Right hindlimb (tissue), 1 donor: ENCODE measurements at regions not wholly inside any gene's neighbourhood (a gene's known extent, or its start where the extent isn't known, plus 50 kb on each side); places are given as distances from the start of the nearest gene placed in this dataset.
A peak's percentile ranks its signal among the peaks of the same experiment; 100 is the strongest.
"Not testable (repeated sequence)": the region's sequence is repeated elsewhere in the genome, so short reads cannot be mapped to it uniquely, and the experiment has no call there.

Experiments
- DNase-seq: peaks from one replicate; pipeline ENCODE4 v3.0.0-alpha.2; 2018

GRCh38 chr3:184440151-184440550 is 60.3 kb downstream of the CHRD start:
- no peak for DNase-seq

GRCh38 chr3:184441202-184441900 is 61.5 kb downstream of the CHRD start:
- no peak for DNase-seq

- DNase-seq = no peak
Observed at GRCh38 chr3:184443364-184443763, 63.5 kb downstream of the CHRD start.

- DNase-seq = no peak
Observed at GRCh38 chr3:184443831-184444230, 64.0 kb downstream of the CHRD start.

DNA sequence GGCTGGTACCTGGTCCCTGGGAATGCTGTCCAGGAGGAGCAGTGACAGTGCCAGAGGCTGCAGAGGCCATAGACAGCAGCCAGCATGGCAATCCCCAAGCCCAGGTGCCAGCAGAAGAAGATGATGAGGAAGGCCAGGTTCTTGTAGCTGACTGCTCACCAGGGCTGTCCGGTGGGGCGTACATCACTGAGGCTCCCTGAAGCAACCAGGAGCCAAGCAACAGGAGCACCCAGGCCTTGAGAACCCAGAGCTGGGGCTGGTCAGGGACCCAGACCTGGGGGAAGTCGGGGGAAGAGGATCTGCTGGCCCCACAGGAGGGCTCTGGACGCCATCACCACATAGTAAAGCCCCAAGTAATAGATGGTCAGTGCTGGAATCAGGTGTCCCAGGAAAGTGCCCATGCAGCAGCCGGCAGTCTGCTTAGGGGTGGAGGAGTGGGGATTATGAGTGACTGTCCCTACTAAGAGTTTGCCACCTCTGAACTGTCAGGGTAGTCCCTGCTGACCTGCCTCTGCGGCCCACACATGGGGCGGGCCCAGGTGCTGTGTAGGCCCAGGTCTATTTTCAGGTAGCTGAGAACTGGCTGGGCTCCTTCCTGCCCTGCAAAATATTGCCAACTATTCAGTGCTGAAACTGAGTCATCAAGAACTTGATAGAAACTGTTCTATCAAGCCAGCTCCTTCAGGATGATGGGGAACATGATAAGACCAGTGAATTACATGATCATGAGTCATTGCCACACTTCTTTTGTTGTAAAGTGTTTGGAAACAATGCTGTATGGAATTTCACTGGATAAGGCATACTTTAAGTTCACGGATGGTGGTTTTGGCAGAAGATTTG is 68.7 kb downstream of the CHRD start:
- DNase-seq = no peak

GRCh38 chr3:184449161-184449515 is 69.3 kb downstream of the CHRD start:
- DNase-seq = no peak

- DNase-seq = no peak
Observed at GRCh38 chr3:184450547-184450946, 70.7 kb downstream of the CHRD start.

DNA sequence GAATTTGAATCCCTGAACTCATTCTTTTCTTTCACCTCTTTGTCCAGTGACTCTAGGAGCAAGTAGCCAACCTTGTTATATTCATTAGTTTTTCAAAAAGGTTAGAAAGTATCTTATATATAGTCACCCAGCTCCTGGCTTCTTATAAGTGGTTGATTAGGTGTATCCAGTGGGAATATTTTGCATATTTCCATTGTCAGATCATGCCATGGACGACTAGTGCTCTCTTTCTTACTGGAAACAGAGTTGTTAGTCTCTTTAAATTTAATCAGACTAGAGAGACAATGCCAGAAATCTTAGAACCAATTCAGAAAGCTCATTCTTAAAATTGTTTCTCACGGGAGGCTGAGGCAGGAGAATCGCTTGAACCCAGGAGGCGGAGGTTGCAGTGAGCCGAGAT is 73.4 kb downstream of the CHRD start:
- DNase-seq = no peak

GRCh38 chr3:184455991-184456390 is 76.1 kb downstream of the CHRD start:
- DNase-seq = no peak

DNA sequence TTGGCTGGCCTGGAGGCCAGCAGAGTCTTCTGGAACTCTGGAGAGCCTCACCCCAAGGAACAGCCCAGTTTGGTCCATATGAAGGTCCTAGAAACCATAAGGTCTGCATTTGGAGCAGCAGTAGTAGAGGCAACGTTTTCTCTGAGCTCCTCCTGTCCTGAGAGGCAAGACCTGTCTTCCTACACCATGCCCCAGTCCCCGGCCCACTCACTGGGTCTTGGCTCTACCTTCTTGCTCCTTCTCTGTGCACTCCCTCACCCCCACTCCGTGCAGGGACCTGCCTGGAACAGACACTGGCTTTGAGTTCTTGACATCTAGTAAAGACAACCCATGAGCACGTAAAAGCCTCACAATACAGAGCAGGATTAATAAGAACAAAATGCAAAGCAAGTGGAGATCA is 76.6 kb downstream of the CHRD start:
- DNase-seq = no peak

DNA sequence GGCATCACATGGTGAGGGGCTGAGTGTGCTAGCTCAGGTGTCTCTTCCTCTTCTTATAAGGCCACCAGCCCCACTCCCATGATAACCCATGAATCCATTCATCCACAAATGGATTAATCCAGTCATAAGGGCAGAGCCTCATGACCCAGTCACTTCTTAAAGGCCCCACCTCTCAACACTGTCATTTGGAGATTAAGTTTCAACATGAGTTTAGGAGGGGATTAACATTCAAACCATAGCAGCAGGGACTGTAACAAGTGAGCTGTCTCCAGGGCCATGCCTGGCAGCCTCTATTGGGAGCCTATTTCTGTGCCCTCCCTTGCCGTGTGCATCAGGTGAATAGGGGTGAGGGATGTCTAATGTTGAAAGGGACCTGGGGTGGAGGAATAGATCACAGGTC is 77.5 kb downstream of the CHRD start:
- DNase-seq = no peak

GRCh38 chr3:184457784-184458377 is 78.0 kb downstream of the CHRD start:
- not testable (repeated sequence) for DNase-seq

DNA sequence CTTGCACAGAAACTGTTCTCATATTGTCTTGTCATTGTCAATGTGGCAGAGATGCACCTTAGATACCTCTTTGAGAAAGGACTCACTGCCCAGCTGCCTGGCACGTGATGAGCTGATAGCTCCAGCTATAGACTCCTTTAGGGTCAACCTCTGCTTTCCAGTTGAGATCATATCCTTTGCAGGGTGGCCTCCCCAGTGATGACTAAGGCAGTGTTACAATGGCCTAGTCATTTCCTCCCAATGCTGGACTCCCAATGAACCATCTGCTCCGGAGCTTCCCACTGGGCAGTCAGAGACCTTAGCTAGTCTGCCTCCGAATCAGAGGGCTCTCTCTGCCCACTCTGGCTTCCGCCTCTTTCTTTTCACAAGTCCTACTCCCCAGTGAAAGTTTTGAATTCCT is 79.5 kb downstream of the CHRD start:
- DNase-seq = no peak

- DNase-seq = no peak
Observed at GRCh38 chr3:184460276-184460675, 80.4 kb downstream of the CHRD start.

DNA sequence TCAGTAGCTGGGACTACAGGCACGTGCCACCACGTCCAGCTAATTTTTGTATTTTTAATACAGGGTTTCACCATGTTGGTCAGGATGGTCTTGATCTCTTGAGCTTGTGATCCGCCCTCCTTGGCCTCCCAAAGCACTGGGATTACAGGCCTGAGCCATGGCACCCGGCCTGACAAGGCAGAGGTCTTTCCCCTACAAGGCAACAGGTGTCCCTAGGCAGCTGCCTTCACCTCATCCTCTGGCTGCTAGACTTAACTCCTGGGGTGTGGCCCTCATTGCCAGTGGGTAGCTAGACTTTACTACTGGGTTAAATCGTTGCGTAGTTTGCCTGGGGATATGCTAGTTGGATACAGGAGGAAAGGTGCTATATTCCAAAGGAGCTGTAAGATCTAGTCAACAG is 81.4 kb downstream of the CHRD start:
- DNase-seq = no peak

GRCh38 chr3:184465883-184466412 is 86.1 kb downstream of the CHRD start:
- no peak for DNase-seq

DNA sequence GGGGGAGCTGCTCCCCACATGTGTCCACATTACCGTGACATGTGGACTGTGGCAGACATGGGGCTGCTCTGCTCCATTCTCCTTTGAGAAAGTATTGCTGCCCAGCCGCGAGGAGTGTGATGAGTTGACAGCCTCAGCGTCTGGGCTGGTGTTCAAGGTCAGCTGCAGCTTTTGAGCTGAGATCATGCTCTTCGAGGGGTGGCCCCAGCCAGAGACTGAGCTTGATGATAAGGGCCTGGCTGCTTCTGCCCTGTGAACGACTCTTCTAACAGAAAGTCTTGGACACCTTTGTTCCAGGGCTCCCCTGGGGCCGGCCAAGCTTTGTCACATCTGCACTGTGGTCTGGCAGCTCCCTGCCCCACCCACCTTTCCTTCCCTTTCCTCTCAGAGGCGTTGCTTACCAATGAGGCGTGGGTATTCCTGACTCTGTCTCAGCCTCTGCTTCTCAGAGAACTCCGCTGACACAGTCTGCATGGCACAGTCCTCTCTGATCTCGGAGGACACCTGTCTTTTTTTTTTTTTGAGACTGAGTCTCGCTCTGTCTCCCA is 86.6 kb downstream of the CHRD start:
- no peak for DNase-seq

- no peak for DNase-seq
Observed at GRCh38 chr3:184467171-184467570, 87.3 kb downstream of the CHRD start.

DNA sequence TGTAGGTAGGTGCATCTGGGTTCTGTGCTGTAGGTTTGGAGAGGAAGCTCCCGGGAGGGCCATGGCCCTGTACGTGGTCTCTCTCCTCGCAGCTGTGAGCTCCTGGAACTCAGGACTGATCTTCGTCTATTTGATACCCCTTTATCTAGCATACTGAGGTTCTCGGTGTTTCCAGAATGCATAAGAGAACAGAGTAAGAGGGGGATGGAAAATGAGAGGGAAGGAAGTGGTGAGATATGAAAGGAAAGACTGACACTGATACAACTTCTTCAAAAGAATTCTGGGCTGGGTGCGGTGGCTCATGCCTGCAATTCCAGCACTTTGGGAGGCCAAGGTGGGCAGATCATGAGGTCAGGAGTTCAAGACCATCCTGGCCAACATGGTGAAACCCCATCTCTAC is 90.7 kb downstream of the CHRD start:
- DNase-seq = no peak

GRCh38 chr3:184471439-184471838 is 90.1 kb upstream of the EPHB3 start:
- DNase-seq = no peak

DNA sequence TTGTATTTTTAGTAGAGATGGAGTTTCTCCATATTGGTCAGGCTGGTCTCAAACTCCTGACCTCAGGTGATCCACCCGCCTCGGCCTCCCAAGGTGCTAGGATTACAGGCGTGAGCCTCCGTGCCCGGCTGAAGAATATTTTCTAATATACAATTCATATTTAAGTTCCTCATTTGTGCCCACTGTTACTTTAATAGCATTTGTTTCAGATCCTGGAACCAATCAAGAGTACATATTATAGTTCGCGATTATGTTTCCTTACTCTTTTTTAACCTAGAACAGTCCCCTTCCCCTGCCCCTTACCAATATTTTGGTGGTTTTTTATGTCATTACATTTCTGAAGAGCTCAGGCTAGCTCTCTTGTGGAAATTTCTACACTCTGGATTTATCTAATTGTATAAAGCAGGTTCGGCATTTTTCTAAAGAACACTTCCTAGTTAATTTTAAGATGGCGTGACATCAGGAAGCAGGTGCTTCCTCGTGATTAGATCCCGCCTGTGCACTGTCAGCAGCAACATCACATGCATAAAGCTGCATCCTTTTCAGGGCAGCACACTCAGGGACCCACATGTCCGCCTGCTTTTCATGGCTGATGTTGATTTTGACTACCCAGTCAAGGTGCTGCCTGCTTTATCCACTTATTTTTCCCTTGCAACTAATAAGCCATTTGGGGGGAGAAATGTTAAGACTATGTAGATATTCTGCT is 88.7 kb upstream of the EPHB3 start:
- DNase-seq = peak; percentile 37

GRCh38 chr3:184474897-184475296 is 86.7 kb upstream of the EPHB3 start:
- DNase-seq = no peak

GRCh38 chr3:184477940-184478339 is 83.6 kb upstream of the EPHB3 start:
- no peak for DNase-seq
